GM19240 (cell line): ENCODE measurements at regions not wholly inside any gene's neighbourhood (a gene's known extent, or its start where the extent isn't known, plus 50 kb on each side); places are given as distances from the start of the nearest gene placed in this dataset.
"Not testable (repeated sequence)": the region's sequence is repeated elsewhere in the genome, so short reads cannot be mapped to it uniquely, and the experiment has no call there.

Experiments
- DNase-seq: peaks from one replicate; pipeline ENCODE4 v3.0.0; 2011; ENCODE audit warnings: low spot score; ENCODE audit not compliant: insufficient read length

GRCh38 chr17:73841431-73842060 lies 197.3 kb upstream of the SDK2 start:
- DNase-seq: no peak

GRCh38 chr17:73847952-73848351 lies 203.7 kb upstream of the SDK2 start:
- no peak for DNase-seq

GRCh38 chr17:73850426-73850825 lies 206.2 kb upstream of the SDK2 start:
- no peak for DNase-seq

GRCh38 chr17:73851091-73851490 lies 206.8 kb upstream of the SDK2 start:
- no peak for DNase-seq

GRCh38 chr17:73851921-73852320 lies 207.7 kb upstream of the SDK2 start:
- DNase-seq: no peak

GRCh38 chr17:73855720-73856333 lies 211.6 kb upstream of the SDK2 start:
- no peak for DNase-seq

- DNase-seq: no peak
Observed at GRCh38 chr17:73856556-73856955, 212.3 kb upstream of the SDK2 start.

GRCh38 chr17:73859439-73860008 lies 215.3 kb upstream of the SDK2 start:
- DNase-seq: not testable (repeated sequence)

GRCh38 chr17:73861543-73861942 lies 217.3 kb upstream of the SDK2 start:
- DNase-seq: no peak

GRCh38 chr17:73863761-73864535 lies 219.7 kb upstream of the SDK2 start:
- no peak for DNase-seq

- DNase-seq: no peak
Observed at GRCh38 chr17:73865831-73866230, 221.6 kb upstream of the SDK2 start.

GRCh38 chr17:73867056-73867455 lies 222.8 kb upstream of the SDK2 start:
- DNase-seq: no peak

- DNase-seq: no peak
Observed at GRCh38 chr17:73870068-73870467, 225.8 kb upstream of the SDK2 start.

GRCh38 chr17:73870473-73870872 lies 226.2 kb upstream of the SDK2 start:
- DNase-seq: no peak

GRCh38 chr17:73872816-73873215 lies 228.6 kb upstream of the SDK2 start:
- no peak for DNase-seq

- peak; percentile 23 for DNase-seq
Observed at GRCh38 chr17:73874008-73874720, 229.9 kb upstream of the SDK2 start.

- DNase-seq: no peak
Observed at GRCh38 chr17:73875346-73875745, 231.1 kb upstream of the SDK2 start.

GRCh38 chr17:73877962-73878361 lies 233.7 kb upstream of the SDK2 start:
- no peak for DNase-seq

GRCh38 chr17:73878923-73879322 lies 234.7 kb upstream of the SDK2 start:
- no peak for DNase-seq

GRCh38 chr17:73879987-73880386 lies 235.7 kb upstream of the SDK2 start:
- DNase-seq: no peak

- no peak for DNase-seq
Observed at GRCh38 chr17:73882590-73882989, 238.3 kb upstream of the SDK2 start.

- no peak for DNase-seq
Observed at GRCh38 chr17:73883175-73883574, 238.9 kb upstream of the SDK2 start.
